HG03060 (cell line): ENCODE measurements at regions not wholly inside any gene's neighbourhood (a gene's known extent, or its start where the extent isn't known, plus 50 kb on each side); places are given as distances from the start of the nearest gene placed in this dataset.
"Not testable (repeated sequence)": the region's sequence is repeated elsewhere in the genome, so short reads cannot be mapped to it uniquely, and the experiment has no call there.

Source experiments
- ATAC-seq: cut with Tn5 transposase; IDR thresholded peaks from one replicate; pipeline ENCODE4 v1.9.1; 2021; ENCODE audit warnings: low read depth, moderate number of reproducible peaks; ENCODE audit not compliant: unreplicated experiment

GRCh38 chr9:16266648-16267276 lies 603.7 kb downstream of the BNC2 start:
- no peak for ATAC-seq

DNA sequence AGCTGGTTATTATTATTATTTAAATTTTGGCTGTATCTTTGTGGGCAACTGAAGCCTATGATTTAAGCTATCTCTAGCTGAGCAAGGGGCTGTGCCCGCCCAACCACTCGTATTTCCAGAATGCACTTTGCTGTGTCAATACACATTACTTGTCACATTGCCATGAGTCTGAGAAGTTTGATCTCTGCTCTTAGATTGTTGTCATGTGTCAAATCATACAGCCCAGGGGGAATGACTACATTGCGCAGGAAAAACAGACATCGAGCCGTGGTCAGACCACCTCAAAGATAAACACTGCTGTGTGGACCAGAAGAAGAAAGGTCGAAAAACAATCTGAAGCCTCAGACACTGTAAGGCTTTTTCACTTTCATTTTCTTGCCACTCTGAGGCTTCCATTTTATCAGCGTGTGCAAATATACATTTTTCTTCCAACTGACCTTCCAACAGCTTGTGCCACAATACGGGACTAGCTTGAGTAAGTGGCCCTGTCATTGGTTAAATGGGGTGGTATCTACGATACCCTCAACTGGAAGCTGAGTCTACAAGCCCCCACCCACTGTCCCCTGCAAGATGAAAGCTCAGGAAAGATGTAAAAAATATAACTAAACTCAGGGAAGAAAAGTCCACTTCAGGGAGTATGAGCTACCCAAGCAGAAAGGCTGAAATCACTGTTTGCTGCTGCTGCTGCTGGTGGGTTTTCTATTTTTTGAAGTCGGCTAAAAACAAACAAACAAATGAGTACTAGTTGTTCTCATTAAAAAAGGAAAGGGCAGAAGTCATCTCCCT lies 603.0 kb downstream of the BNC2 start:
- ATAC-seq, result no peak

- no peak for ATAC-seq
Measured at GRCh38 chr9:16268067-16268881, 602.2 kb downstream of the BNC2 start.

DNA sequence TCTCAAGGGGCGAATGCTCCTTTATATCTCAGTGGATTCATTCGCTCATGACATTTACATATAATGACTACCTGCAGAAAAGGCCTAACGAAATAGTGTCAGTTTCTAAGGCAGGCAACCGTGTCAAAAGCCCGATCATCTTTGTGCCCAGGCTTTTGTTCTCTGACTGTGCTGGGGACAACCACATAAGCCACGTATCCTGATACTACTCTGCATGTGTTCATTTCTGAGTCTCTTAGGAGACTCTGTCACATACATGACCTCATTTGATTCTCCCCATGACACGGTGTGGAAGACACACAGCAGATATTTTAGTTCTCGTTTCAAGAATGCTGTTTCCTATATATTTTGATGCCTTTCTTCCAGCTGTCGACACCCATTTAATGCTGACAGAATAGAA lies 598.5 kb downstream of the BNC2 start:
- no peak for ATAC-seq

DNA sequence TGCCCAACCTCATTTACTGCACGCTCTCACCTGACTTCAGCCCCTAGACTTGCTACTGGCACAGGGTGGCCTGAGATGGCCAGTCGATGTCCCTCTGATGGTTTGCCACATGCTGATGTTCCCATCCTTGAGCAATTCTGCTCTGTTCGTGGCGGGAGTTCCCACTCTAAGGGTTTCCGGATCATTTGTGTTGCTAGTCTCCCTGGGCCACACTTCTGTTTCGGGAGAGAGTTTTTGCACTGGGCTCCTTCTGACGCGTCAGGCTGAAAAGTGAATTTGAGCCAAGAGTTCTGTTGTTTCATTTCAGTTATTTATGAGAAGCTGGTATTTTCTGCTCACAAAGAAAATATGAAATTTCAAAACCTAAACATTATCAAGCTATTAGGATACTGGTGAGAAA lies 597.7 kb downstream of the BNC2 start:
- ATAC-seq, result no peak

- no peak for ATAC-seq
Measured at GRCh38 chr9:16275795-16276624, 594.5 kb downstream of the BNC2 start.

DNA sequence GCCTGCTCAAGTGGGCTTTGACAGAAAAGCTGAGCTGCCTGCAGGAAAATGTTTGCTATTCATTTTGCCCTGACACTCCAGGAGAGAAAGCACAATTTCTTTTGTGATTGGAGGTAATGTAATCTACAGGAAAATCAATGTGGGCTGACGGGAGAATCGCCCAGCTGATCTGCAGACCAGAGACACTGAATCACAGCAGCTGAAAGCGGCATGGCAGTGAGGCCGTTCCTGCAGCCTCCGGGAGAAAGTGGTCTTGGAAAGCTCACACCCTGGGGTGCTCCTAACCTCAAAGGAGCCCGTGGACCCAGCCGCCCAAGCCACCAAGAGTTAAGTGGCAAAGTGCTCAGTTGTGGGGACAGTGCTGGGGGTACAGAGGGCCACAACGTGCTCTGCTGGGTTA lies 593.6 kb downstream of the BNC2 start:
- ATAC-seq, result no peak

- no peak for ATAC-seq
Measured at GRCh38 chr9:16277471-16277960, 593.0 kb downstream of the BNC2 start.

DNA sequence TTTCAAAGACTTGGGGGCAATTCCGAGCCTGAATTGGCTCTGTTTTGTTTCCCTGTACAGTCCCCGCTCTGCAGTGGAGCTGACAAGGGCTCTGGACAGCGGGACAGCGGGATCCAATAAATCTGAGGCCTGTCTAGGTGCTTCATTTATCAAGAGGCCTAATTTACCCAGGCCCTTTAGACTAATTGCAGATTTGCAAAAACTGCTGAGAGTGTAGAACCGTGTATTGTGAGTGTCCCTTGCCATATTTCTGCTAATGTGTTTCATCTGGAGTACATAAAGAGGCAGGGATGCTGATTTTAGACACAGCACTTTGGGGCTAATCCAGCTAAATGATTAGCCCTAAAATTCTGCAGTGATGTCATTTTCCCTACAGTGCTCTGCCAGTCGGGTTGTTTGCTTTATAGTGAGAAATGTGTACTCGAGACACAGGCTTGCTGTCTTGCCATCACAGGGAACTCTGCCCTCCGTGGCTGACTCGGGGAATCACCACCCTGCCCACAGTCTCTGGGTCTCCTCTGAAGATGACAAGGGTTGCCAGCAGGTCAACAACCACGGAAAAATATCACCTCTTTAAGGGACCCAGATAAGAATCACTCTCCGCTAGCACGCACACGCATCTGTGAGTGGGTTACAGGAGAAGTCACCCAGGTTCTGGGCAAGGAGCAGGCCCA lies 592.0 kb downstream of the BNC2 start:
- no peak for ATAC-seq

- no peak for ATAC-seq
Measured at GRCh38 chr9:16281707-16282106, 588.8 kb downstream of the BNC2 start.

GRCh38 chr9:16282216-16282615 lies 588.3 kb downstream of the BNC2 start:
- no peak for ATAC-seq

- no peak for ATAC-seq
Measured at GRCh38 chr9:16282718-16283117, 587.8 kb downstream of the BNC2 start.

DNA sequence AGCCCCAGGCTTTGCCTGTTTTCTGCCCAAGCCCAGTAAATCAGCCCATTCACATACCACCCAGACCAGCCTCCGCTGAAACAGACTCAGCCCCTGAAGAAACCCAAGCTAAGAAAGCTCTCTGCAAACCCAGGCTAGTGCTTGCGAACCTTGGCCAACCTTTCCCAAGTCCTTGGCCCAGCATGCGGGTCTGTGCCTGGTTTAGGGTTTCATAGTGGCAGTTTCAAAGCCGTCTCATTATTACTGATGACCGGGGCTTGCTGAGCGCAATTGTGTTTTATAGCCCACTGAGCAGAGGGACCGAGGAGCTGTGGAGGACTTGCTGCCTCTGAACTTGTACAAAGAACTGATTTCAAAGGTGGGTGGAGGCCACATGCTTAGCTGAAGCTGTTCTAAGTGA lies 584.3 kb downstream of the BNC2 start:
- no peak for ATAC-seq

GRCh38 chr9:16289639-16290038 lies 580.8 kb downstream of the BNC2 start:
- ATAC-seq, result no peak

DNA sequence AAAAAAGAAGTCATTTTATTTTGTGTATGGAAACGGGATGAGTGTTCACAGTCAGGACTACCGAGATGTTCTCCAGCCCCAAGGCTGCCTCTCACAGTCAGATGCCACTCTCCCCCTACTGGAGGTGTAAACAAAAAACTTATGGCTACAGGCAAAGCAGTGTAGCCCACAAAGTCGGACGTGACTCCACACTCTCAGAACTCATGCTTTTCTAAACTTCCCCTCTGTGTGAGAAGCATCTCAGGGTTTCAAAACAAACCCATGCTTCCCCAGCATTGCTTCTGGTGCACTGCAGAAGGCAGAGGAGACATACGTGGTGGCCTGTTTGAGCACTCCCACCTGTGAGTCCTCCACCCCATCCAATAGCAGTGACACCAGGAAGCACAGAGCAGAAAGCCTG lies 580.3 kb downstream of the BNC2 start:
- ATAC-seq, result no peak

- no peak for ATAC-seq
Measured at GRCh38 chr9:16291921-16292320, 578.5 kb downstream of the BNC2 start.

DNA sequence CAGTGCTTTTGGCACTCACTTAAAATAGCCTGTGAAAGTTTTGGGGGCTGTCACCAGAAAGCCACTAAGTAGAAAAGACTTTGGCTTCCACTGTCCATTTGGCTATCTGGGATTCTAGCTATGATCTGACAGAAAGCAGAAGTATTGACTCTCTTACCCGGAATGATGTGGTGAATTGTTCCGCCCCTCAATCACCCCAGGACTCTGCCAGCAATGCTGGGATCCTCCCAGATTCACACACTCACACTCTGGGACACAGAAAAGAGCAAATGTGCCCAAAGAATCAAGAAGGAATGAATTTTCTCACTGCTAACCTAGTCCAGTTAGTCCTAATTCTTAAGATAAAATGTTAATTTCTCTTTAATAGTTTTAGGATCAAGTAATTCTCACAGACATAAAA lies 576.9 kb downstream of the BNC2 start:
- no peak for ATAC-seq

DNA sequence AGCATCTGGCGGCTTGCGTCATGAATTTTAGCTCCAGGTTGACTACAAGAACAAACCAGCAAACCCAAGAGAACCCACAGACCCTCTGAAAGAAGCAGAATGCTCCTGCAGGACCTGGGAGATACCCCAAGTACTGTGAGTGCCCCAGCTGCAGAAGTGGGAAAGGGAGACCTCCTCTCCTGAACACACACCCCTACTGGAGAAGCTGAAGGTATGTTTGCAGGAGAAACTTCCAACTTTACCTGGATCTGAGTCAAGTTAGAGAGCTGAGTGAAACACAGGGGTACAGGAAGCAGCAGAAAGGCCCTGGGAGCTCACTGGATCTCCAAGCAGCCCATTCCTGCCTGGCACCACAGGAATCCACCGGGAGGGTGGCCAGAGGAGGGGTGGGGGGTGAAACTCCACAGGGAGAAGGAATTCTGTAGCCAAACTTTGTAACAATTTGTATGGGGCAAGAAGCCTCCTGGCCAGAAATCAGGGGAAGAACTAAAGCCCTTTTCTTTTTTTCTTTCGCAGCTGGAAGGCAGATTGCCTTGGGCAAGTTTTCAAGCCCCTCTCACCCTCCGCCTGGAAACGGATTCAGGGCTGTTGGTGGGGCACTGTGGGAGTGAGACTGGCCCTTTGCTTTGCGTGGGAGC lies 576.2 kb downstream of the BNC2 start:
- no peak for ATAC-seq

GRCh38 chr9:16294940-16295339 lies 575.5 kb downstream of the BNC2 start:
- ATAC-seq, result not testable (repeated sequence)
